PC-9 (cell line): ENCODE measurements at regions not wholly inside any gene's neighbourhood (a gene's known extent, or its start where the extent isn't known, plus 50 kb on each side); places are given as distances from the start of the nearest gene placed in this dataset.

Source experiments
- BruUV-seq: library from RNA; stranded (reverse); fragments of 400-500 nt; replicated peaks from 2 replicates; lab custom pipeline; 2021; lab: Mats Ljungman, UMichigan
- CTCF ChIA-PET: fragments of 300-600 bp; sonication (Branson Sonifier 250); formaldehyde crosslinking; loops from one replicate; lab custom pipeline; 2022; ENCODE audit warnings: antibody characterized with exemption; lab: Charles Lee
- POLR2A ChIA-PET: fragments of 300-600 bp; sonication (Branson Sonifier 250); formaldehyde crosslinking; loops from one replicate; lab custom pipeline; 2022; ENCODE audit warnings: antibody characterized with exemption; ENCODE audit not compliant: unreplicated experiment; lab: Charles Lee
- DNase-seq, 2 experiments: peaks; one replicate each; pipeline versions ENCODE4 v3.0.0 to v3.0.0-alpha.2; 2015 to 2022; ENCODE audit warnings: mixed read lengths in 1 of 2
- H2AFZ ChIP-seq: fragments of 200-600 bp; sonication (generic); 2 replicates; pipeline ENCODE4 v1.8.1; 2017; ENCODE audit warnings: antibody characterized with exemption
- H3F3A ChIP-seq: fragments of 200-600 bp; sonication (generic); 2 replicates; pipeline ENCODE4 v1.8.1; 2017; ENCODE audit warnings: antibody characterized with exemption, mild to moderate bottlenecking, low read depth; ENCODE audit not compliant: insufficient read depth
- H3K27ac ChIP-seq: fragments of 200-600 bp; sonication (generic); 2 replicates; pipeline ENCODE4 v1.6.1; 2016; ENCODE audit warnings: mixed run types
- H3K27me3 ChIP-seq: fragments of 200-600 bp; sonication (generic); 2 replicates; pipeline ENCODE4 v1.6.1; 2016; ENCODE audit warnings: low read depth, mixed run types; ENCODE audit not compliant: insufficient read depth
- H3K36me3 ChIP-seq: fragments of 200-600 bp; sonication (generic); 2 replicates; pipeline ENCODE4 v1.6.1; 2016; ENCODE audit warnings: low read depth, mixed run types
- H3K4me1 ChIP-seq: fragments of 200-600 bp; sonication (generic); replicated peaks from 2 replicates; pipeline ENCODE4 v1.6.1; 2016; ENCODE audit warnings: mixed run types; ENCODE audit not compliant: insufficient read depth
- H3K4me2 ChIP-seq: fragments of 200-600 bp; sonication (generic); 2 replicates; pipeline ENCODE4 v1.6.1; 2017; ENCODE audit warnings: mixed run types
- H3K4me3 ChIP-seq: fragments of 200-600 bp; sonication (generic); 2 replicates; pipeline ENCODE4 v1.6.1; 2016; ENCODE audit warnings: mixed run types
- H3K79me2 ChIP-seq: fragments of 200-600 bp; sonication (generic); 2 replicates; pipeline ENCODE4 v1.6.1; 2017; ENCODE audit warnings: low read depth, mixed run types
- H3K9me2 ChIP-seq: fragments of 200-600 bp; sonication (generic); 2 replicates; pipeline ENCODE4 v1.8.1; 2017; ENCODE audit warnings: mild to moderate bottlenecking; ENCODE audit not compliant: insufficient read depth
- H3K9me3 ChIP-seq: fragments of 200-600 bp; sonication (generic); 2 replicates; pipeline ENCODE4 v1.8.1; 2016; ENCODE audit warnings: low read depth; ENCODE audit not compliant: insufficient read depth
- H4K20me1 ChIP-seq: fragments of 200-600 bp; sonication (generic); 2 replicates; pipeline ENCODE4 v1.8.1; 2017; ENCODE audit not compliant: insufficient read depth
- CTCF ChIP-seq: fragments of 200-600 bp; sonication (generic); conservative IDR thresholded peaks from 2 replicates; pipeline ENCODE4 v1.6.1; 2017; ENCODE audit warnings: mixed run types, antibody characterized with exemption, mild to moderate bottlenecking, moderate library complexity
- EZH2 ChIP-seq: fragments of 200-600 bp; sonication (generic); IDR thresholded peaks from 2 replicates; pipeline ENCODE4 v1.8.0; 2017; ENCODE audit warnings: antibody characterized with exemption, low read depth
- intact Hi-C: fragments of 100-400 bp; cut with micrococcal nuclease; formaldehyde crosslinking; loops from one replicate; pipeline ENCODE4 v1.10.0; 2022; ENCODE audit not compliant: unreplicated experiment

- Histone ChIP-seq H3K36me3 (no peaks in the 10 kb centered on the region), H3K27me3 (no peaks in the 10 kb centered on the region), H3K79me2 (no peaks in the 10 kb centered on the region), H3K4me3 (no peak overlapping the region), H3K9me2 (no peaks in the 10 kb centered on the region), H3F3A (peaks cover 4% of the 10 kb centered on the region; the same call in 1 of the 2 replicates), H3K9me3 (no peaks in the 10 kb centered on the region), H4K20me1 (no peaks in the 10 kb centered on the region), H3K4me1 (no peaks in the 10 kb centered on the region), H3K27ac (no peak overlapping the region), H3K4me2 (no peak overlapping the region), H2AFZ (no peak overlapping the region)
- DNase-seq = peak in 1 of 2 experiments; percentile 7
- intact Hi-C loops = no loop called here
- no peak for TF ChIP-seq EZH2
- no peak for TF ChIP-seq CTCF
- no TSS peak for BruUV-seq
- CTCF ChIA-PET = no interaction called here
- POLR2A ChIA-PET = no interaction called here
Observed at GRCh38 chr2:18719978-18720775, 130.8 kb upstream of the NT5C1B start.

- H3K4me3 ChIP-seq = no peak overlapping the region
- H3K9me3 ChIP-seq = no peaks in the 10 kb centered on the region
- intact Hi-C loops = no loop called here
- ChIA-PET CTCF (no interaction called here), POLR2A (no interaction called here)
- no peak overlapping the region for H2AFZ ChIP-seq
- BruUV-seq = no TSS peak
- no peaks in the 10 kb centered on the region for H3F3A ChIP-seq
- TF ChIP-seq CTCF (no peak), EZH2 (no peak)
- H3K27me3 ChIP-seq = no peaks in the 10 kb centered on the region
- H3K36me3 ChIP-seq = no peaks in the 10 kb centered on the region
- no peak for DNase-seq
- H3K4me1 ChIP-seq = no peaks in the 10 kb centered on the region
- H3K79me2 ChIP-seq = no peaks in the 10 kb centered on the region
- H3K27ac ChIP-seq = no peak overlapping the region
- no peak overlapping the region for H3K4me2 ChIP-seq
- no peaks in the 10 kb centered on the region for H3K9me2 ChIP-seq
- H4K20me1 ChIP-seq = no peaks in the 10 kb centered on the region
Observed at GRCh38 chr2:18708203-18708715, 118.9 kb upstream of the NT5C1B start.

- ChIA-PET CTCF (no interaction called here), POLR2A (no interaction called here)
- Histone ChIP-seq H3K27me3 (no peaks in the 10 kb centered on the region), H4K20me1 (no peaks in the 10 kb centered on the region), H3K36me3 (no peaks in the 10 kb centered on the region), H3K4me1 (no peaks in the 10 kb centered on the region), H3F3A (no peaks in the 10 kb centered on the region), H3K9me3 (peaks cover 4% of the 10 kb centered on the region; the same call in 1 of the 2 replicates), H3K27ac (no peak overlapping the region), H3K4me2 (no peak overlapping the region), H3K79me2 (no peaks in the 10 kb centered on the region), H3K4me3 (no peak overlapping the region), H3K9me2 (0 out of 2 replicates have a peak, but pooled peaks cover 6% of the 10 kb centered on the region), H2AFZ (no peak overlapping the region)
- intact Hi-C loops = no loop called here
- BruUV-seq = no TSS peak
- no peak for TF ChIP-seq EZH2
- no peak for DNase-seq
Observed at GRCh38 chr2:18706001-18706400, 116.6 kb upstream of the NT5C1B start.
